NCI-H1930 (cell line): ENCODE measurements at regions not wholly inside any gene's neighbourhood (a gene's known extent, or its start where the extent isn't known, plus 50 kb on each side); places are given as distances from the start of the nearest gene placed in this dataset.

Source experiments
- DNase-seq, 2 experiments: peaks; one replicate each; lab custom pipeline; 2025; lab: John Stamatoyannopoulos, UW

DNA sequence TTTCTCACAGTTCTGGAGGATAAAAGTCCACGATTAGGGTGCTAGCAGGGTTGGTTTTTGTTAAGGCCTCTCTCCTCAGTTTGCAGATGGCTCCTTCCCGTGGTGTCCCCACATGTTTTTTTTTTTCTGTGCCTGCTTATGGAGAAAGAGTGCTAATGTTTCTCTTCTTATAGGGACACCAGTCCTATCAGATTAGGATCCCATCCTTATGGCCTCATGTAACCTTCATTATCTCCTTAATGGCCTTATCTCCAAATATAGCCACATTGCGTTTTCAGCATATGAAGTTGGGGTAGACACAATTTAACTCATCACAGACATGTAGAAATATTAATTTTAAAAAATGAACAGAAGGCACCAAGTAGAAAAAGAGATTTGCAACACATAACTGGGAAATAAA, 755.7 kb upstream of the CELF4 start:
- no peak for DNase-seq

DNA sequence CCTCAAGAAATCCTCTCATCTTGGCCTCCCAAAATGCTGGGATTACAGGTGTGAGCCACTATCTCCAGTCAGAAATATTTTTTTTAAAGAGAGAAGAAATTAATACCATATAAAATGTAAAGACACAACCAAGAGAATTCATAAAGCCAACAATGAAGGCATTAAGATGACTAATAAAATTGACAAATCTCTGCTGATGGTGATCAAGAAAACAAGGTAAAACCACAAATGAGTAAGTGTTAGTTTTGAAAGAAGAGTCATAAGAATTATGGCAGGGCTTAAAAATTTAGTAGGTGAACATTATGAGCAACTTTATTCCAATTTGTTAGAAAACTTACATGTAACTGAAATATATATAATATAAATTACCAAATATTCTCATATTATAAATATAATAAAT, 752.8 kb upstream of the CELF4 start:
- no peak for DNase-seq

DNA sequence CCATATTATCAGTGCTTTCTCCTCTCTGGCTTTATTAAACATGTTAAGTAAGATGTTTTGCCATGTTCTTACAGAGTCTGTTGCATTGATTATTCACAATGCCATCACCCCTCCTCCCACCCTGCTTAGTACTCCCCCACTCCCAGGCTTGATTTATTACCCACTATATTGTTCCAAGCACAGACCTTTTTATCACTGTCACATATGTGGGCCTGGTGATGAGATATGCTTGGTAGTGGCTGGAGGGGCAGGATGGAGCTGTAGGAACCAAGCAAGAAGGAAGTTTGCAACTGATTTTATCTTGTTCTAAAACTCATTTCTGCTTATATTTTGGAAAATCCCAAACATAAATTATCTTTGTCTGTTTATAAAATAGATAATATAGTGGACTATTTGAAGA, 748.2 kb upstream of the CELF4 start:
- no peak for DNase-seq

- DNase-seq: no peak
Measured at GRCh38 chr18:38312532-38312931, 746.9 kb upstream of the CELF4 start.

DNA sequence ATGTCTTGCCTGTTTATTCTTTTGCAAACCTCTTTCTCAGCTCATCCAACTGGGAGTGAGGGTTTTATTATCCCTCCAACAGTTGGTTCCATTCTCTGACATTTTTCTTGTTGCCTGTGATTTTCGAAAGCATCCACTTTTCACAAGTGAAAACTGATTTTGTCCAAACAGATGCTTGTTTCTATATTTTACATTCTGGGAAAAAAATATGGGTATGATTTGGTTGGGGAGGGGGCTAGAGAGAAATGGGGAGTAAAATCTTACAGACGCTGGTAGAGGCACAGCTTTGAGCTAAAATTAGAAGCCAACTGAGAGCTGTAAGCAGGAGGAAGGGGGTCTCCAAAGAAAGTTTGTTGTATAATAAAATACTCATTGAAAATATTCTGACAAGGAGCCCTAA, 745.3 kb upstream of the CELF4 start:
- no peak for DNase-seq

GRCh38 chr18:38307914-38308313, 742.3 kb upstream of the CELF4 start:
- no peak for DNase-seq

- DNase-seq: no peak
Measured at GRCh38 chr18:38305961-38306360, 740.4 kb upstream of the CELF4 start.

DNA sequence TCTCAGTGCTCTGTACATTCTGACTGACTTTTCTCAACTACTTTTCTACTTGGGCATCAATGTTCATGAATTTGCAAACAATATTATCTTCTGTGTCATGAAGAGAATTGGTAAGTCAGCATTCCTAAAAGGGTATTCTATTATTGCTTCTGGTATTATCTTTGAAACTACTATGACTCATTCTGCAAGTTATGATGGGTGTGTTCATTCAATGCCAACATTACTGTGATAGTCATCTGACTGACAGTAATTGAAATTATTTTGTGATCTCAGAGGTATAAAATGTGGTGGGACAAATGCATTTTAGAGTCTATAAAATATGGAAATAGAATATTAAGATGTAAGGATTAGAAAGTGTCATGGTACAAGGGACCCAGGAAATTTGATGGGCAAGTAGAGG, 736.0 kb upstream of the CELF4 start:
- no peak for DNase-seq

DNA sequence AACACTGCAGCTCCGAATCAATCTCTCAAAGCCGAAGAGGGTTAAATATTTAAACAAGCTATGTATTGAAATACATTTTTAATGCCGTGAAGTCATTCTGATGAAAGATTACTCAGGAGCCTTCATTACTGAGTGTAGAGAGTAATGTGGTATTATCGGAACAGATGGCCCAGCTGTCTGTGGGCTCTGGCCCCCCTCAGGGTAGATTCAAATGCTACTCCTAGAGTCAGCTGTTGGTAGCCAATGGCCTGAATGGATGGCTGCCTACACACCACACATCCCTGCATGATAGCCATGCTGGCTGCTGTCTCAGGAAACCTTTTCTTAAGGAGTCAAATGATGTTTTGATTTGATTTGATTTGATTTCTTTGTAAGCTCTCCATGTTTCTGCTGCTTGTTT, 732.3 kb upstream of the CELF4 start:
- no peak for DNase-seq

GRCh38 chr18:38290229-38290628, 724.6 kb upstream of the CELF4 start:
- no peak for DNase-seq

- no peak for DNase-seq
Measured at GRCh38 chr18:38284972-38285371, 719.4 kb upstream of the CELF4 start.

- DNase-seq: no peak
Measured at GRCh38 chr18:38263066-38263465, 697.5 kb upstream of the CELF4 start.

DNA sequence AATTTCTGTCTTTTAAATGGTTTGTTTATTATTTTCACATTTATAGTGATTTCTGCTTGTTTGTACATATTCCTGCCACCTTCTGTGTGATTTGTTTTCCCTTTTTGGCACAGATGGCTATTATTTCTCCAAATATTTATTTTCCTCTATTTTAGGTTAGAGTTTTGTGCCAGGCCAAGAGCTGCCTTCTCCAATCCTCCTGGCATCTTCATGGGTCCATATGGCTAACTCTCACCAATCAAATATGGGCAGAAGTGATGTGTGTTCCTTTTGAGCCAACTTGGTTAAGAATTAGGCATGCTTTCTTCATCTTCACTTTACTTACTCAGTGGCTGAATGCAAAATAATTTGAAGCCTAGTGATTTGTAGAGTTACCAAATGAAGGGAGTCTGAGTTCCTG, 697.1 kb upstream of the CELF4 start:
- no peak for DNase-seq

- DNase-seq: no peak
Measured at GRCh38 chr18:38257661-38258060, 692.1 kb upstream of the CELF4 start.

- peak in 1 of 2 experiments; percentile 11 for DNase-seq
Measured at GRCh38 chr18:38256366-38256765, 690.8 kb upstream of the CELF4 start.

- no peak for DNase-seq
Measured at GRCh38 chr18:38250971-38251370, 685.4 kb upstream of the CELF4 start.

DNA sequence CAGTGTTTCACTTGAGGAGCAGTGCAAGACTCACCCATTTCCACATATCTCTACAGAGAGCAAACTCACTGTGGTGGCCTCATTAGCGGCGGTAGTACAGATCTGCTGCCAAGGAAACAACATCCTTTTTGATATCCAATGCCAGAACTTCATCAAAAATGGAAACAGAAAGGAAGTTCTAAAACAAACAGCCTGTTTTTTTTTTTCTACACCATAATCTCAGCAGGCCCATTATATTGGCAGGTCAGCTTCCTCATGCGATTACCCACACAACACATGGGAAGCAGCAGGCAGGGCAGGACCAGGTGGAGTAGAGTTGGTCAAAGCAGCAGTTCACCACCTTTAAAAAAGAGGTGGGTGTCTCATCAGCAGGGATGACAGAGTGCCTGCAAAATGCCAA, 678.9 kb upstream of the CELF4 start:
- DNase-seq: no peak

GRCh38 chr18:38243291-38243690, 677.7 kb upstream of the CELF4 start:
- no peak for DNase-seq

DNA sequence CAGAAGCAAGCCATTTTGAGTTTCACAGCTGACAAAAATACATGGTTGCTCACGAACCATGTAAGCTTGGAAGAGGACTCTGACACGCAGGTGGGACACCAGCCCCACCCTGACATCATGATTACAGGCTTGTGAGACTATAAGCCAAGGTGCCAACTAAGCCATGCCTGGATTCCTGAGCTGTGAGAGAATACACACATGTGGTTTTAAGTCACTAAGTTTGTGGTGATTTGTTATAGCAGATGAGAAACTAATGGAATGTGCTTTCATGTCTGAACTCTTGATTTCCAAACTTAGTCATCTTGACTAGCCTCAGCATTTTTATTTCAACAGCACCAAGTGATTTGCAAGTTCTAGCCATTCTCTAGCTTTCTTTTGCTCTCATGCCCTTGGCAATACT, 676.1 kb upstream of the CELF4 start:
- no peak for DNase-seq

GRCh38 chr18:38241216-38241615, 675.6 kb upstream of the CELF4 start:
- DNase-seq: no peak

- no peak for DNase-seq
Measured at GRCh38 chr18:38239606-38240005, 674.0 kb upstream of the CELF4 start.

- DNase-seq: no peak
Measured at GRCh38 chr18:38237796-38238195, 672.2 kb upstream of the CELF4 start.

GRCh38 chr18:38221476-38222100, 656.0 kb upstream of the CELF4 start:
- no peak for DNase-seq

DNA sequence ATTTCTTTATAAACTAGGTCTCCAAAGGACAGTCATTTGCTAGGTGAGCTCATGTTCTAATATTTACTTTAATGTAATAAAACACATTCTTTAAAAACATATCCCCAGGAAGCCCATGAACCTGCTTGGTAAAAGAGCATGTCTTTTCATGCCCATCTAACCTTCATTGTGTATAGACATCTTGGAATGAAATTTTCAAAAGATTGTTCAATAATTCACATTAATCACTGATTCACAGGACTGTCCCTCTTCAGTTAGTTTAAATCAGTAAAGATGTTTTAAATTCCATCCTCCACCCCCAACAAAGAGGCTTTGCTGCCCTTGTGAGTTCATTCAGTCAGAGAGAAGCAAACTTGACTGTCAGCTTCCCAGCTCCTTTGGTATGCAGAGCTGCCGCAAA, 633.4 kb upstream of the CELF4 start:
- no peak for DNase-seq

DNA sequence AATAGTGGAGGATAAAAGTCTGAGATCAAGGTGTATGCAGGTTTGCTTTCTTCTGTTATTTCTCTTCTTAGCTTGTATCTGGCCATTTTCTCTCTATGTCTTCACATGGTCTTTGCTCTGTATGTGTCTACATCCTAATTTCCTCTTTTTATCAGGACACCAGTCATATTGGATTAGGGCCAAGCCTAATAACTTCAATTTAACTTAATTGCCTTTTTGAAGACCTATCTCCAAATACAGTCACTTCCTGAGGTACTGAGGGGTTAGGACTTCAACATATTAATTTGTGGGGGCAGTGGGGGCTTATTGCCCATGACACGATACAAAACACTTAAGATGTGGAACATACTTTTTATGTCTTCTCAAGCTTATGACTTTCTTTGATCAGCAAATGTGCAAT, 632.9 kb upstream of the CELF4 start:
- DNase-seq: peak in 1 of 2 experiments; percentile 19
